Erythroblast (primary cell): ENCODE measurements at regions not wholly inside any gene's neighbourhood (a gene's known extent, or its start where the extent isn't known, plus 50 kb on each side); places are given as distances from the start of the nearest gene placed in this dataset.

Experiments
- GATA1 ChIP-seq: IDR thresholded peaks from 2 replicates; pipeline ENCODE4 v1.6.1; 2011; ENCODE audit warnings: low read depth, mild to moderate bottlenecking, control low read depth, low read length, moderate library complexity
- POLR2A ChIP-seq: IDR thresholded peaks from 2 replicates; pipeline ENCODE4 v1.6.1; 2011; ENCODE audit warnings: mild to moderate bottlenecking, low read length

- no peak for TF ChIP-seq POLR2A
- no peak for TF ChIP-seq GATA1
These were observed 505.5 kb downstream of the PRIM2 start for GRCh38 chr6:57822896-57823358.
